SH-SY5Y (cell line): ENCODE measurements at regions not wholly inside any gene's neighbourhood (a gene's known extent, or its start where the extent isn't known, plus 50 kb on each side); places are given as distances from the start of the nearest gene placed in this dataset.

Experiments used
- GATA2 ChIP-seq: IDR thresholded peaks from 2 replicates; pipeline ENCODE4 v1.6.1; 2011; ENCODE audit warnings: mild to moderate bottlenecking, low read depth, low read length
- GATA3 ChIP-seq: IDR thresholded peaks from 2 replicates; pipeline ENCODE4 v1.6.1; 2011; ENCODE audit warnings: low read depth, mild to moderate bottlenecking, low read length, moderate library complexity

GRCh38 chr4:18670034-18670433 lies 648.5 kb upstream of the LCORL start:
- no peak for TF ChIP-seq GATA3
- no peak for TF ChIP-seq GATA2

DNA sequence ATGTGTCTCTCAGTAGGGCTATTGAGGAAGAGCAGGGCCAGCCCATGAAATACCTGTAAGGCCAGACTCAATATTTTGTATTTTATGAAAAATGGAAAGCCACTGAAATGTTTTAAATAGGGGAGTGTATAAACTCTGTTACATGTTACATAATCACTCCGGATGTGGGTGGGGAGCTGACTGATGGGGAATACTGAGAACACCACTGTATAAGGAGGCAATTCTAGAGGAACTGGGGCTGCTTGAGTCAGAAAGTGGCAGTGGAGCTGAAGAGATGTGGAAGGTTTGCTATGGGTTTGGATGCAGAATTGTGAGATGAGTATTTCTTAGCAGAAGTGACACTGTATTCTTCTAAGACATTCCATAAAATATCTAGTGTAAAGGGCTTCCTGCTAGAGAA lies 647.8 kb upstream of the LCORL start:
- TF ChIP-seq GATA2 (no peak), GATA3 (no peak)

- TF ChIP-seq GATA3 (no peak), GATA2 (no peak)
These were observed 644.8 kb upstream of the LCORL start for GRCh38 chr4:18666322-18666721.

- no peak for TF ChIP-seq GATA3
- TF ChIP-seq GATA2, result no peak
These were observed 642.6 kb upstream of the LCORL start for GRCh38 chr4:18664171-18664570.

DNA sequence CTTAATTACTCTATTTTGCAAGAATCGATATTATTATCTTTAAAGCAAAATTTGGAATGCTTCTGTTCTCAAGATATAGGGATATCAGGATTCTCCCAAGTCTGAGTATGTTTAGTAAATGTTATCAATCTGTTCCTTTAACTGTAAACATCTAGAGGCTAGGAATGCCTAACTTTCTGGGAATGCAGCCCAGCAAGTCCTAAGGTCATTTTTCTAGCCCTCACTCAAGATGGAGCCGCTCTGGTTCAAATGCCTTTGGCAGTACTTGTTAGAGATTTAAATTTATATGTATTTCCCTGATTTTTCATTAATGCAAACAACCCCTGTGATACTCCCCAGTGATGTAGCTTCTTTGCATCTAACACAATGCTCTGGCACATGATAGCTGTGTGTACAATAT lies 623.8 kb upstream of the LCORL start:
- no peak for TF ChIP-seq GATA3
- no peak for TF ChIP-seq GATA2

GRCh38 chr4:18641334-18641733 lies 619.8 kb upstream of the LCORL start:
- no peak for TF ChIP-seq GATA3
- TF ChIP-seq GATA2, result no peak

DNA sequence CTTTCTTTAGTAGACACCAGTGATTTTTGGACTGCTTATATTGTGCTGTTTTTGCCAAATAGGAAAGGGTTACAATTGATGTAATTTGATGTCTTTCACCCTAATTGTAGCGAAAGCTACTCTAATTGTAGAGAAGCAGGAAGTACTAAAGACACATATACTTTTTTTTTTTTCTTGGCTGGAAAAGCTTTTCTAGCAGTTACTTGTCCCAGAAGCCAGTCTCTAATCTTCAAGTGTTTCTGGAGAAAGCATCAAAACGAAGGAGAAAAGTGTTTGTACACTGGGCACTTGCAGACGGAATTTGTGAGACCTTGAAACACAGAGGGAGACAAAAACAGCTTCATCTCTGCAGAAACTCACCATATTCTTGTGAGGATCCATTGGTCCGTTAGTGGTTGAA lies 616.5 kb upstream of the LCORL start:
- TF ChIP-seq GATA3 (no peak), GATA2 (no peak)

DNA sequence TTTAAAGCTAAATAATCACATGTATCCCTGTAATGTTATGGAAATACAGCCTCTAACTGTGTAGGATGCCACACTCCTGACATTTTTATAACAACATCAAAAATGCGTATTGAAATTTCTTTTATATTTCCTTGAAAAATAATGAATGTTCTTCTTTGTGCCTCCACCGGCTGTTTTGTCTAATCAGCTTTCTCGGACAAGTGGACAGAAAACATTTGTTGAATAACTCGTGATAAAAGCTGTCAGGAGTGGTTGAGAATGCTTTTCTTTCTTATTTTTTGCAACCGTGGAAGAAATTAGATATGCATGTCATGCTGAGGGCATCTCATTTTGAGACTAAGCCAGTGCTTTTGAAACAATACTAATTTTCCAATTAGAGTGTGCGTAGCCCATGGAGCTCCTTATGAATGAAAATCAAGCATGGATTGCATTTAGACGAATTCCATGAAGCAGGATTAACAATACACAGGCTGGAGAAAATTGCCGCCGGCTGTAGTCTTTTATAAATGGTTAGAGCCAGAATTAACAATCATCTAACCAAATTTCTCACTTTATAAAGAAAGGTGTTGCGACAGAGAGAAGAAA lies 614.5 kb upstream of the LCORL start:
- no peak for TF ChIP-seq GATA2
- no peak for TF ChIP-seq GATA3

DNA sequence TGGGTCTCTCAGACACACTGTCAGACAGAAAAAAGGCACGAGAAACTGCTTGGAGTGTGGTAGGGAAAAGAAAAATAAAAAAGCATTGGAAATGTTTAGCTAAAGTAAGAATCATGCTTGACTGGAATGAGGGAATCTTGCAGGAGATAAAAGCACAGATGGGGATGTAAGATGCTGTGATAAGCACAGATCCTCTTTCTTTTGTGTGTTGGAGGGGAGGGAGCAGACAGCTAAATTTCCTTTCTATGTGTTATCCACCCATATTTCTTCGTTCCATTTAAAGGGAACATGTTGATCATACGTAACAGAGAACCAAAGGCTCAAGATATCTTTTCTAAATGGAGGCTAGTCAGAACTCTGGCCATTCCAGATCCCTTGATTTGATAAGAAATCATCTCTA lies 614.0 kb upstream of the LCORL start:
- no peak for TF ChIP-seq GATA2
- TF ChIP-seq GATA3, result no peak

GRCh38 chr4:18631586-18631985 lies 610.0 kb upstream of the LCORL start:
- TF ChIP-seq GATA2 (no peak), GATA3 (no peak)

DNA sequence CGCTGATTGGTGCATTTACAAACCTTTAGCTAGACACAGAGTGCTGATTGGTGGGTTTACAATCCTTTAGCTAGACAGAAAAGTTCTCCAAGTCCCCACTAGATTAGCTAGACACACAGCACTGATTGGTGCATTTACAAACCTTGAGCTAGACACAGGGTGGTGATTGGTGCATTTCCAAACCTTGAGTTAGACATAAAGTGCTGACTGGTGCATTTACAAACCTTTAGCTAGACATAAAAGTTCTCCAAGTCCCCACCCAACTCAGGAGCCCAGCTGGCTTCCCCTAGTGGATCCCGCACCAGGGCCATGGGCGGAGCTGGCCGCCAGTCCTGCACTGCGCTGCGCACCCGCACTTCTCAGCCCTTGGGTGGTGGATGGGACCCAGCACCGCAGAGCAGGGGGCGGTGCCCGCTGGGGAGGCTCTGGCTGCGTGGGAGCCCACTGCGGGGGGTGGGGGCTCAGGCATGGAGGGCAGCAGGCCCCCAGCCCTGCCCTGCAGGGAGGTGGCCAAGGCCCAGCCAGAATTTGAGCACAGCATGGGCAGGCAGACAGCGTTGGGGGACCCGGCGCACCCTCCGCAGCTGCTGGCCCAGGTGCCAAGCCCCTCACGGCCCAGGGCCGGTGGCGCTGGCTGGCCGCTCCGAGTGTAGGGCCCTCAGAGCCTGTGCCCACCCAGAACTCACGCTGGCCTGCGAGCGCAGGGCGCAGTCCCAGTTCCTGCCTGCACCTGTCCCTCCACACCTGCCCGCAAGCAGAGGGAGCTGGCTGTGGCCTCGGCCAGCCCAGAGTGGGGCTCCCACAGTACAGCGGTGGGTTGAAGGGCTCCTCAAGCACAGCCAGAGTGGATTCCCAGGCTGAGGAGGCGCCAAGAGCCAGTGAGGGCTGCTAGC lies 608.9 kb upstream of the LCORL start:
- TF ChIP-seq GATA3, result no peak
- no peak for TF ChIP-seq GATA2

DNA sequence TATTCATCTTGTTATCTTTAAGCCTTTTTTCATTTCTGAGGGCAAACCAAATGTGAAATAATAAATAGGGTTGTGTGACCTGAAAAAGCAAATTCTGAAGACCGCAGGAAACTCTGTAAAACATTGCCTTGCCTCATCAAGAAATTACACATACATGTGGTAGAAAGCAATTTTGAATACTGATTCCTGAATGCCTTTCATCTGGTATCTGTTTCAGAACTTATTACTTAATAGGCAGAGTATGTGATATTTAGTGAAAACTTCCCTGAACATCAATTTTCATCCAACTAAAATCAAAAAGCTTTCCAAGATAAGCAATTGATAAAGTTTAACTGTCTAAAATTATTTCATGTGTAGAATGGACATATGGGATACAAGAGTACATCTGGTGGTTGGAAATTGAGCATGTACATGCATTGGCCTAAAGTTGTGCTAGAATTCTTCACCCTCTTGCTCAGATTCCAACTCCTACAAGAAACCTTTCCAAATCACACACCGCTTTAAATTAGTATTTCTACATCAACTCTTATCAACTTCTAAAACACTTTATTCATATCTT lies 606.0 kb upstream of the LCORL start:
- TF ChIP-seq GATA3 (no peak), GATA2 (no peak)

DNA sequence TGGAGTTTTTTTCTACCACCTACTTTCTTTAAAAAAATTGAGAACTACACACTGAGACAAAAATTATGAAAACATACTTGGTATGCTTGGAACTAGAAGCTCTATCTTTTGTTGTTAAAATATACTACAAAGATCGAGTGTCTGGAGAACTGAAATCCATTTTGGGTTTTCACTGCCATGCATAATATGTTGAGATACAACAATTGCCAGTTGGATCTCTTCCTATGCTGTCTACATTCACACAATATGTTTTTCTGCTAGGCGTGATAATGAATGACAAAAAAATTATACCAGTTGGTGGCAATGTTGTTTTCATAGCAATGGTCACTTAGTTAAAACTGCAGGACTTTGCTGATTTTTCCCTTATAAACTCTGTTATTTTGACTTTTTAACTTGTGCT lies 605.4 kb upstream of the LCORL start:
- TF ChIP-seq GATA2, result no peak
- no peak for TF ChIP-seq GATA3

DNA sequence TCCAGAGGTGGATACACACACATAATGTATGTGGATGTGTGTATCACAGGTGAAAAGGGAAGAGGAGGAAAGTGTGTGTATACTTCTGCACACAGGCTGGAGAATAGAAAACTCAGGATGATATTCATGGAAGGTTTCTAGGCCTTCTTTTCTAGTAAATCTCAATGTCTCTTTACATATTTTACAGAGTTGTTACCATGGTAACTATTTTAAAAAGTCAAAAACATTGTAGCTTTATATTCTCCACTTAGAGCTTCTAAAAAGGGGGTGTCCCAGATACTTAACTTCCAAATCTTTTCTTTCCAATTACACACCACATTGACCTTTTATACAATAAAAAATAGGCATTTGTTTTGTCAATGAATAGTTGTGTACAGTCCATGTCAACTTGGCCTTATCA lies 604.8 kb upstream of the LCORL start:
- TF ChIP-seq GATA2 (no peak), GATA3 (no peak)

DNA sequence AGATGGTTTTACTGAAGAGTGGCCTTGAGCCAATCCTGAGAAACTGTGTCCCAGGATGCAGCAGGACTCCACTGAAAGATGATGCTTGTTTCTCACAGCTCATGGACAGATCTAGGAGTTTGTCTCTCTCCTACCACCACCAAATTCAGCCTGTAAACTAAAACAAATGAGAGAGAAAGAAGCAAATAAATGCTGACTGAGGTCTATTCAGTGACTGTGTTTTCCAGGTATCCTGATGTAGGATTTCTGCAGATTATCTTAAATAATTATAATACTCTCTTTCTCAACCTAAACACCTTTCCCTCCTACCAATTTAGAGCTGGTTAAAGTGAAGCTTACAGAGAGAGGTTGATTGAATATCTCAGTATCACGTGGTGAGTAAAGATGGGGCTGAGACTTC lies 599.6 kb upstream of the LCORL start:
- TF ChIP-seq GATA3, result no peak
- no peak for TF ChIP-seq GATA2
